ENCODE measurements at regions not wholly inside any gene's neighbourhood (a gene's known extent, or its start where the extent isn't known, plus 50 kb on each side); places are given as distances from the start of the nearest gene placed in this dataset.
"Not testable (repeated sequence)": the region's sequence is repeated elsewhere in the genome, so short reads cannot be mapped to it uniquely, and the experiment has no call there.

DNA sequence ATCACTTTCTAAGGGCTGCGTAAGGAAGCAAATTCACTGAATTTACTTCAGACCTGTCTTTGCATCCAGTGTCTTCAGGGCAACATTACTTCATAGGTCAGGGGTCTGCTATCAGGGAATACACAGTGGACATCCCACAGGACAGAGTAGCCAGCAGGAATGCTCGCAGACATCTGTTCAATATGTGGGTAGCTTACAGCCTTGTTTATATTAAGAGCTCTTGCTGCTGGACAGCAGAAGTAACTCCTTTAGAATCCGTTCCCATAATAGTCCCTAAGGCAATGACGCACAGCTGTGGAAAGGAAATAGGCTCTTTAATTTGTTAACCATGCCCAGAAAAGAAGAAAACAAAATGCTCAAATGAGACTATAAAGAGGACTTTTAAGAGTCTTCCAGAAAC is 198.7 kb downstream of the MOXD1 start:
- intact Hi-C loops (cut with micrococcal nuclease) = no loop called here

GRCh38 chr6:132199343-132199742 is 201.9 kb downstream of the MOXD1 start:
- intact Hi-C loops (cut with micrococcal nuclease) = no loop called here

DNA sequence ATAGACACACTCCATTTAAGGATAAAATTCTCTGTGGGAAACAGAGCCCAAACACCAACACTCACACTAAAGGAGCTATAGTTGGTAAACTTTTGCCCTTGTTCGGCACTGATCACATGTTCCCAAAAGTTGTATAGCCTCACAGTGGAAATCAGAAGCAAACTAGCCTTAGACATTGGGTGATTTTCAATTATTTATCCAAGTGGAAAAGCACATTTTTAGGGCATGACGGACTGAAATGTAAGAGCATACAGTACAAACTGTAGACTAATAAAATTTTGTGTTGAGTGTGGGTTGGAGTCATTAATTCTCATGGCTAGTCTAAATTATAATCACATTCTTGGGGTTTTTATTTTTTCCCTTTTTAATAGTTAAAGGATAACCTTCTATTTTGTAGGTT is 202.4 kb downstream of the MOXD1 start:
- intact Hi-C loops (cut with micrococcal nuclease) = no loop called here

GRCh38 chr6:132198040-132198439 is 203.2 kb downstream of the MOXD1 start:
- intact Hi-C loops (cut with micrococcal nuclease) = no loop called here

GRCh38 chr6:132194529-132194928 is 206.7 kb downstream of the MOXD1 start:
- intact Hi-C loops (cut with micrococcal nuclease) = no loop called here

DNA sequence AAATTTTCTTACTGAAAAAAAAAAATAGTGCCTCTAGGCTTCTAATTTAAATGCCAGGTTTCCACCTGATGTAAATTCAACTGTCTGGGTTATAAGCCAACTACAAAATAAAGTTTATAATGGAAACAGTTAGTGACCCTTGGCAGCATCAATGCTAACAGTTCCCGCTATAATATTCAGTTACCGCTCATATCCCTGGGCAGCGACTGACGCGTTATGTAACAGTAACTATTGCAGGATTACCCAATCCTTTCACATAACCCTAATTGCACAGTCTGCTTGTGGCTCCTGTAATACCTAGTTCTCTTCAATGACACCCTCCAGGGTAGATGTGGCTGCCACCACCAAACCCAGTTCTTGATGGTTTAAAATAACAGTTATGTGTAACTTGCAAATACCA is 208.6 kb downstream of the MOXD1 start:
- intact Hi-C loops (cut with micrococcal nuclease) = no loop called here

DNA sequence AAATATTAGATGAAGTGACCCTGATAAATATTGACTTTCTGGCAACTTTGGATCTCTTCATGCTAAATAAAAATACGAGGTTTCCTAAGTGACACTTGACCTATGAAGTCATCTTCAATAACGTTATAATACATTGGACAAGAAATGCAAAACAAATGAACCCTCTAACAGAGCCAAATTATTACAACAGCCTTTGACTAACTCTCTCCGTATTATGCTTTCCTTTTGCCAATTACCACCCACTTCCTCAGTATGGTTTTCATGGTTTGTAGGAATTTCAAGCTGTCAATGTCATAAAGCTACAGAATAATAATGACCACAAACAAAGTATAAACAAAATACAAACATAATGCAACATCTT is 210.5 kb downstream of the MOXD1 start:
- intact Hi-C loops (cut with micrococcal nuclease) = no loop called here

DNA sequence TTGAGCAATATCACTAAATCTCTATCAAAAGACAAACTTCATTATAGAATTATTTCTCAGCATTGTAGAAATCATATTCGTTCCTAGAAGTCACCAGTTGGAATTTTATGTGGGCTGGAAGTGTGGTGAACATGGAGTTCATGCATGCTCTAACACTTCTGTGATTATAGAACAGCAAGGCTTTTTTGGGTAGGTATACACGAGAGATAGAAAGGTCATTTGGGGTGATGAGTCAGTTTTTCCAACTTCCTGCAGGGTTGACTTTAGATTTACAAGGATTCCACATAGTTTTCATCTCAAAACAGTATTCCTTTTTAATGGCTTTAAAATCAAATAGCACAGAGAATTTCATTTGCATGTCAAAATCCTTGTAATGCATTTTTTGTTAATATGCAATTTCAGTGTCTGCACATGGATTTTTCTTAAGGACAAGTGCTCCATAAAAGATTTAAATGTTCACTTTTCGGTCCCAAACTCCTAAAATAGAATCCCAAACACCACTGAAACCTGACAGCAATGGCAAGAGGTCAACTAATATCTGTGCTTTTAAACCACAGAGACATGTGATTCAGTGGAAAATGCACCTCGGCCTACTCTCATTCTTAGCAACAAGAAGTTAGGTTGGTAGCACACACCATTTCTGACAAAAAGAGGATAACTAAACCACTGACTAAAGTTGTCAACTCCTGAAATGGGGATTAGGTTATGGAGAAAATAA is 211.0 kb downstream of the MOXD1 start:
- intact Hi-C loops (cut with micrococcal nuclease) = no loop called here

- intact Hi-C loops (cut with micrococcal nuclease) = no loop called here
Observed at GRCh38 chr6:132188556-132189264, 212.6 kb downstream of the MOXD1 start.

GRCh38 chr6:132187816-132188215 is 213.5 kb downstream of the MOXD1 start:
- intact Hi-C loops (cut with micrococcal nuclease) = no loop called here

- intact Hi-C loops (cut with micrococcal nuclease) = not testable (repeated sequence)
Observed at GRCh38 chr6:132184966-132185365, 216.3 kb downstream of the MOXD1 start.

GRCh38 chr6:132179955-132180354 is 221.3 kb downstream of the MOXD1 start:
- intact Hi-C loops (cut with micrococcal nuclease) = no loop called here

DNA sequence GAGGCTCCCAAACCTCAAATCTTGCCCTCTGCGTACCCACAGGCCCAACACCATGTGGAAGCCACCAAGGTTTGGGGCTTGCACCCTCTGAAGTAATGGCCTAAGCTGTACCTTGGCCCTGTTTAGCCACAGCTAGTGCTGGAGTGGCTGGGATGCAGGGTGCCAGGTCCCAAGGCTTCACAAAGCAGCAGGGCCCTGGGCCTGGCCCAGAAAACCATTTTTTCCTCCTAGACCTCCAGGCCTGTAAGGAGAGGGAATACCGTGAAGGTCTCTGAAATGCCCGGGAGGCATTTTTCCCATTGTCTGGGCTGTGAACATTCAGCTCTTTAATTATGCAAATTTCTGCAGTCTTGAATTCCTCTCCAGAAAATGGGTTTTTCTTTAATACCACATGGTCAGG is 223.7 kb upstream of the CCN2 start:
- intact Hi-C loops (cut with micrococcal nuclease) = no loop called here

GRCh38 chr6:132168961-132169360 is 217.8 kb upstream of the CCN2 start:
- intact Hi-C loops (cut with micrococcal nuclease) = no loop called here

- intact Hi-C loops (cut with micrococcal nuclease) = no loop called here
Observed at GRCh38 chr6:132167929-132168892, 217.0 kb upstream of the CCN2 start.

- intact Hi-C loops (cut with micrococcal nuclease) = no loop called here
Observed at GRCh38 chr6:132166526-132167051, 215.4 kb upstream of the CCN2 start.

GRCh38 chr6:132165677-132166076 is 214.5 kb upstream of the CCN2 start:
- intact Hi-C loops (cut with micrococcal nuclease) = no loop called here

- intact Hi-C loops (cut with micrococcal nuclease) = loop anchor here (5.0 kb wide), 1 partner anchor 171 kb away; no protein-coding TSS in a partner anchor
Observed at GRCh38 chr6:132161283-132161682, 210.1 kb upstream of the CCN2 start.

GRCh38 chr6:132153221-132153898 is 202.2 kb upstream of the CCN2 start:
- intact Hi-C loops (cut with micrococcal nuclease) = no loop called here

- intact Hi-C loops (cut with micrococcal nuclease) = no loop called here
Observed at GRCh38 chr6:132147530-132148011, 196.4 kb upstream of the CCN2 start.

GRCh38 chr6:132144456-132144855 is 193.3 kb upstream of the CCN2 start:
- intact Hi-C loops (cut with micrococcal nuclease) = no loop called here

Data from T-helper 2 cell treated with Interferon-gamma antibody and Interleukin-4, amounts not matched to agents 100 ng/mL and 5 ng/mL, for 36 hours (primary cell).